Skeletal muscle tissue (tissue), 3 donors: ENCODE measurements at regions not wholly inside any gene's neighbourhood (a gene's known extent, or its start where the extent isn't known, plus 50 kb on each side); places are given as distances from the start of the nearest gene placed in this dataset.

Experiments used
- H3K27ac ChIP-seq: one replicate; pipeline ENCODE4 v1.7.0; 2013; ENCODE audit warnings: mild to moderate bottlenecking, low read depth, low read length, inconsistent platforms
- H3K27me3 ChIP-seq, 3 donors: one replicate each; pipeline ENCODE4 v1.7.0; 2013; ENCODE audit warnings: low read length in 3 of 3; ENCODE audit not compliant: control insufficient read depth in 3 of 3, insufficient read depth in 3 of 3
- H3K36me3 ChIP-seq, 3 donors: one replicate each; pipeline ENCODE4 v1.7.0; 2013; ENCODE audit warnings: low read length in 3 of 3; ENCODE audit not compliant: control insufficient read depth in 3 of 3, insufficient read depth in 3 of 3
- H3K4me1 ChIP-seq, 3 donors: one replicate each; pipeline ENCODE4 v1.7.0; 2013; ENCODE audit warnings: low read length in 3 of 3, mild to moderate bottlenecking in 3 of 3; ENCODE audit not compliant: control insufficient read depth in 3 of 3, insufficient read depth in 3 of 3
- H3K4me3 ChIP-seq, 3 donors: one replicate each; pipeline ENCODE4 v1.7.0; 2013; ENCODE audit warnings: low read length in 3 of 3
- H3K9ac ChIP-seq, 3 donors: one replicate each; pipeline ENCODE4 v1.7.0; 2013; ENCODE audit warnings: low read length in 3 of 3, mild to moderate bottlenecking in 3 of 3, moderate library complexity in 2 of 3, low read depth in 1 of 3
- H3K9me3 ChIP-seq, 3 donors: one replicate each; pipeline ENCODE4 v1.7.0; 2013; ENCODE audit warnings: low read length in 3 of 3; ENCODE audit not compliant: control insufficient read depth in 3 of 3
- donor health status: Osteomylitis.

GRCh38 chr4:66266035-66266434 lies 595.7 kb upstream of the EPHA5 start:
- Histone ChIP-seq H3K27ac (no peak overlapping the region), H3K4me1 (no peaks in the 10 kb centered on the region), H3K9ac (no peak overlapping the region), H3K27me3 (no peaks in the 10 kb centered on the region), H3K4me3 (no peak overlapping the region), H3K36me3 (no peaks in the 10 kb centered on the region), H3K9me3 (no peaks in the 10 kb centered on the region)

DNA sequence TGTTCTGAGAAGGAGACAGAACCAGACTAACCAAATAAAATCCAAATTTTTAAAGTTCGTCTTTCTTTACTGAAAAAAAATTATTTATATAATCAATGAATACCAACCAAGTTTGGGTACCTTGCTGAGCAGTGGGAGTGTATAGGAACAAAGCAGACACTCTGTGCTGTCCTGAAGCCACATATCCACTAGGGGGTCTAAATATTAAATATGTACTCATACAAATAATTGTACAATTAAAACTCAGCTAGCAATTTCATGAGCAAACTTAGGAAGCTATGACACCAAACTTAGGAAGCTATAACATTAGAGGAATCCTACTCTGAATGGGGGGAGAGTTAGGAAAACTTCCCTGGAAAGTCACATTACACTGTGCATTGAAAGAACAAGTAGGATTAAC lies 582.0 kb upstream of the EPHA5 start:
- Histone ChIP-seq H3K9me3 (no peaks in the 10 kb centered on the region), H3K27me3 (no peaks in the 10 kb centered on the region), H3K27ac (no peak overlapping the region), H3K4me3 (no peak overlapping the region), H3K9ac (no peak overlapping the region), H3K36me3 (no peaks in the 10 kb centered on the region), H3K4me1 (no peaks in the 10 kb centered on the region)

DNA sequence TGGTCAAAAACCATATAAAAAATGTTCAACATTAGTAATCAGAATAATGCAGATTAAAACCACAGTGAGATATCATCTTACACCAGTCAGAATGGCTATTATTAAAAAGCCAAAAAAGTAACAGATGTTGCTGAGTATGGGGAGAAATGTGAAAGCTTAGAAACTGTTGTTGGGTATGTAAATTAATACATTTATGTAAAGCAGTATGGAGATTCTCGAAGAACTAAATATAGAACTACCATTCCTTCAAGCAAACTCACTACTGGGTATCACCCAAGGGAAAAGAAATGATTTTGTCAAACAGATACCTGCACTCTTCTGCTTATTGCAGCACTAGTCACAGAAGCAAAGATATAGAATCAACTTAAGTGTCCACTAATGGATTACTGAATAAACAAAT lies 576.4 kb upstream of the EPHA5 start:
- H3K27me3 ChIP-seq = no peaks in the 10 kb centered on the region
- no peak overlapping the region for H3K27ac ChIP-seq
- no peaks in the 10 kb centered on the region for H3K4me1 ChIP-seq
- H3K36me3 ChIP-seq = no peaks in the 10 kb centered on the region
- no peak overlapping the region for H3K9ac ChIP-seq
- H3K4me3 ChIP-seq = no peak overlapping the region
- H3K9me3 ChIP-seq = no peaks in the 10 kb centered on the region

DNA sequence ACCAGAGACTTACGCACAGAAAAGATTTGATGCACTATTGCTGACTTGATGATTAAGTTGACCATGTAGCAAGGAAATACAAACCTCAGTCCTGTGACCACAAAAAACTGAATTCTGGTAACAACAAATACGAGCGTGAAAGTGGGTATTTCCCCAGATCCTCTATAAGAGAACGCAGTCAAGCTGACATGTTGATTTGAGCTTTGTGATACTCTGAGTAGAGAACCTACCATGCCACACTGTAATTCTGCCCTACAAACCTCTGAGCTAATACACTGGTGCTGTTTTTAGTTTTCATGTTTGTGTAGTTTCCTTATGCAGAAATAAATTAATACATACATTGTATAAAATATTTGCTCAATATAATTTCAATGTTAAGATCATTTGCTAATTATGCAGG lies 565.6 kb upstream of the EPHA5 start:
- no peak overlapping the region for H3K9ac ChIP-seq
- H3K27ac ChIP-seq = no peak overlapping the region
- no peaks in the 10 kb centered on the region for H3K9me3 ChIP-seq

GRCh38 chr4:66229885-66230284 lies 559.6 kb upstream of the EPHA5 start:
- Histone ChIP-seq H3K27me3 (no peaks in the 10 kb centered on the region), H3K4me3 (no peak overlapping the region), H3K27ac (no peak overlapping the region), H3K36me3 (no peaks in the 10 kb centered on the region), H3K9ac (no peak overlapping the region), H3K4me1 (no peaks in the 10 kb centered on the region), H3K9me3 (no peaks in the 10 kb centered on the region)

More for the DNA sequence above, 565.6 kb upstream of the EPHA5 start:
- Histone ChIP-seq H3K27me3 (no peaks in the 10 kb centered on the region), H3K4me1 (no peaks in the 10 kb centered on the region), H3K36me3 (no peaks in the 10 kb centered on the region), H3K4me3 (no peak overlapping the region)

DNA sequence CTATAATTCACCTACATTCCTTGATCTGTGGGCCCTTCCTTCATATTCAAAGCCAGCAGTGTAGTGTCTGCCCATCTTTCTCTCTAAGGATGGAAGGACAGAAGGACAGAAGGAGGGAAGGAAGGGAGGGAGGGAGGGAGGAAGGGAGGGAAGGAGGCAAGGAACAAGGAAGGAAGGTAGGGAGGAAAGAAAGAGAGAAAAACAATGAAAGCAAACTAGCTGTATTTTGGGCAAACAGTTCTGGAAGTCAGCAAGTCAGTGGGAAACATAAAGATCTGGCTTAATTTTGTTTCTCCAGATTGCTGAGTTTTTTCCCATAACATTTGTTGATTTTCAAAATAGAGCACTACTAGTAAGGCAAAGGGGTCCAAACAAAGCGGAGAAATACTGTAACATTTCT lies 555.2 kb upstream of the EPHA5 start:
- no peaks in the 10 kb centered on the region for H3K4me1 ChIP-seq
- no peaks in the 10 kb centered on the region for H3K36me3 ChIP-seq
- no peaks in the 10 kb centered on the region for H3K9me3 ChIP-seq
- H3K9ac ChIP-seq = no peak overlapping the region
- H3K27me3 ChIP-seq = no peaks in the 10 kb centered on the region
- H3K4me3 ChIP-seq = no peak overlapping the region
- no peak overlapping the region for H3K27ac ChIP-seq

DNA sequence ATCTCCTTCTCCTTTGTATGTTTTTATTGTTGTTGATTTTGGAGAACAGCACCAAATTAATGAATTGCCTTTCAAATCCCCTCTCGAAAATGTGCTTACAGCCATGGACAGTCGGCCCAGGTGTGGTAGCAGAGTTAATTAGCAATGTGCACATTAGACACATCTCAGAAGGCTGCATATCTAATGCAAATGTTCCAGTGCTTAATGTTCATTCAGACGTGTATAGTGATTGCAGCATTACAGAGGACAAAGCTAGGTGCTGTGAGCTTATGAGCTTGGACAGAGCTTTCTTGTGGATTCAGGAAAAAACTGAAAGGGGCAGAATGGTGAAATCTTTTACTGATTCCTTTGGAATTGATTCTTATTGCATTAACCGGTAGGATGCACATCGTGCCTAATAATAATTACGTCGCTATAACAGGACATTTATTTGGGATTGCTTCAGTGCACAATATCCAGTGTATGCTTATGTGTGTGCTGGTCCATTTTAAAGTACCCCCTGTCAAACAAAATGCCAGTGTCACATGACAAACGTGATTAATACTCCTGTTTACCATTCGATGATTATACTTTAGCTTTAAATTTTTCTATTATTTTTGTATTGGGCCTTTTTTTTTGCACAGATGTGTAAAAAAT lies 552.9 kb upstream of the EPHA5 start:
- H3K27me3 ChIP-seq = no peaks in the 10 kb centered on the region
- no peaks in the 10 kb centered on the region for H3K4me1 ChIP-seq
- H3K27ac ChIP-seq = no peak overlapping the region
- no peaks in the 10 kb centered on the region for H3K36me3 ChIP-seq
- H3K4me3 ChIP-seq = no peak overlapping the region
- H3K9ac ChIP-seq = no peak overlapping the region
- H3K9me3 ChIP-seq = no peaks in the 10 kb centered on the region

DNA sequence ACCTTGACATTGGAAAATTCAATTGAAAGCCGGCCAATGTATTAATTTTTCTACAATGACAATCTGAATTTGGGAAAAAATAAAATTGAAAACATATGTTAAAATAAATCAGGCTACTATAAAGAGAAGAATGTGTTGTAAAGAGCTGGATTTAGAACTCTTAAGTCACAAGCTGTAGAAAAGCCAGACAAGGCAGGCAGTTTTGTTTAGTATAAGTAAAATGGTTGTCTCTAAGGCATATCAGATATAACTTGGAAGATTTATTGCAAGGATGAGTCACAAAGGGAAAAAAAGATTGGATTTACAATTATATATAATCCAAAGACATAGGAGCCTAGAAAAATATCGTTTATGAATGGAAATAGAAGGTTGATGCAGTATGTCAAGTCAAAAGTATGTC lies 549.1 kb upstream of the EPHA5 start:
- Histone ChIP-seq H3K9ac (no peak overlapping the region), H3K27me3 (no peaks in the 10 kb centered on the region), H3K4me3 (no peak overlapping the region), H3K36me3 (no peaks in the 10 kb centered on the region), H3K4me1 (no peaks in the 10 kb centered on the region), H3K9me3 (no peaks in the 10 kb centered on the region), H3K27ac (no peak overlapping the region)

DNA sequence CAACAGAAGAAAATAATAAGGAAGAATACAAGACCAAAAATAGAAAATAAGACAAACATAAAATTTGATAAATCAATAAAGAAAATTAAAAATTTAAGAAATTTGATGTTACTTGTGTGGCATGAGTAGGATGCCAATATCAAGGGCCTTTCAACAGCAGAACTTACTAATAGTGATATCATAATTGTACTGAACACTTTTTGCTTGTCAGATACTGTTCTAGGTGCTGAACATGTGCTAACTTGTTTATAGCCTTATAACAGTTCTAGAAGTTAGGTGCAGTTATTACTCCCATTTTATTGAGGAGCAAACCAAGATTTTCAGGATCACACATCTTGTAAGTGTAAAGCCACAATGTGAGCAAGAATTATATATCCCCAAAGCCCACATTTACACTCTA lies 546.0 kb upstream of the EPHA5 start:
- Histone ChIP-seq H3K4me3 (no peak overlapping the region), H3K27me3 (no peaks in the 10 kb centered on the region), H3K9me3 (no peaks in the 10 kb centered on the region), H3K4me1 (no peaks in the 10 kb centered on the region), H3K27ac (no peak overlapping the region), H3K36me3 (no peaks in the 10 kb centered on the region), H3K9ac (no peak overlapping the region)

GRCh38 chr4:66212489-66212888 lies 542.2 kb upstream of the EPHA5 start:
- H3K9ac ChIP-seq = no peak overlapping the region
- no peaks in the 10 kb centered on the region for H3K27me3 ChIP-seq
- H3K9me3 ChIP-seq = peaks cover 0 to 3% (median 0%) of the 10 kb centered on the region in 3 donors
- no peaks in the 10 kb centered on the region for H3K4me1 ChIP-seq
- H3K4me3 ChIP-seq = no peak overlapping the region
- no peak overlapping the region for H3K27ac ChIP-seq
- no peaks in the 10 kb centered on the region for H3K36me3 ChIP-seq
